ENCODE measurements at regions not wholly inside any gene's neighbourhood (a gene's known extent, or its start where the extent isn't known, plus 50 kb on each side); places are given as distances from the start of the nearest gene placed in this dataset.

GRCh38 chr15:29970402-29970695 is 112.4 kb upstream of the GOLGA8J start:
- TF ChIP-seq CTCF (IDR thresholded peaks at IDR 0.05; ENCODE audit: insufficient read depth, low read length) (no peak), REST (IDR thresholded peaks at IDR 0.05; ENCODE audit: insufficient replicate concordance, low read depth) (no peak)
